ENCODE measurements at regions not wholly inside any gene's neighbourhood (a gene's known extent, or its start where the extent isn't known, plus 50 kb on each side); places are given as distances from the start of the nearest gene placed in this dataset.

DNA sequence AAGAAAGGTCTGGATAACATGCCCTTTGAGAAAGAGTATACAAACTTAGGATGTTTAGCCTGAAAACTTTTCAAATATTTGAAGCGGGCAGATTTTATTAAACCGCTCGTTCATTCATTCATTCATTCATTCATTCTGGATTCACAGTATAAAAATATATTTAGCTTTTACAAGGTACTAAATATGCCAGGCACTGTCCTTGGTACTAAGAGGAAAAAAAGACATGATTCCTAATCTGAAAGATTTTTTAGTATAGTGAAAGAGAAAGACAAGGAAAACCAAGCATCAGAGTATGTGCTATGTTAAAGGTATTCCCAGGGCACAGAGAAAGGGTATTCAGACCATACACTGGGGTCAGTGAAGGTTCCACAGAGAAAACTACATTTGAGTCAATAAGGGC, 299.7 kb downstream of the BCAT1 start:
- TF ChIP-seq FOXA1 (IDR thresholded peaks at IDR 0.05) (no peak), BHLHE40 (IDR thresholded peaks at IDR 0.05; ENCODE audit: borderline replicate concordance) (no peak), ELF4 (IDR thresholded peaks at IDR 0.05) (no peak), SUZ12 (IDR thresholded peaks at IDR 0.05) (no peak), NFRKB (IDR thresholded peaks at IDR 0.05) (no peak), FOXM1 (IDR thresholded peaks at IDR 0.05; ENCODE audit: borderline replicate concordance) (no peak)
